SK-N-SH (cell line): ENCODE measurements at regions not wholly inside any gene's neighbourhood (a gene's known extent, or its start where the extent isn't known, plus 50 kb on each side); places are given as distances from the start of the nearest gene placed in this dataset.

Experiments used
- CTCF ChIP-seq: fragments of 200-600 bp; sonication (generic); IDR thresholded peaks from 2 replicates; pipeline ENCODE4 v1.6.1; 2017; ENCODE audit warnings: antibody characterized with exemption, mild to moderate bottlenecking, moderate library complexity
- SIN3A ChIP-seq: IDR thresholded peaks from 2 replicates; pipeline ENCODE4 v1.6.1; 2012; ENCODE audit warnings: low read depth, mild to moderate bottlenecking, low read length, moderate library complexity, borderline replicate concordance

DNA sequence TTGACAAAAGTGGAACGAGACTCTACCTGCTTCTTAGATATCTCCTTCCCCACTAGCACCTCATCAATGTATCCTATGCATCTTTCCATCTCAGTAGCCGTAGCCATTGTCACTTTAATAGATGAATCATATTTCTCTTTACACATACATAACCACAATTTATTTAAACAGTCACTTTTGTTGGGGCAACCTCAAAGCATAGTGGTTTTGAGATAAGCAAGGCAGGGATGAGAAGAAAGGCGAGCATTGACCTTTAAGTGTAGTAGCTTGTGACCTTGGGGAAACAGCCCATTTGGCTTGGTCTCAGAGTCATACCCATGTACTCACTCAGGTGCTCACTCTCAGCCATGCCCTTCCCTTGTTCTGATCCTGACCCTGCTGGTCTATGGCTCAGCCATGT lies 260.1 kb downstream of the C1orf94 start:
- TF ChIP-seq SIN3A (no peak), CTCF (no peak)
